Neural progenitor cell (in vitro differentiated cells): ENCODE measurements at regions not wholly inside any gene's neighbourhood (a gene's known extent, or its start where the extent isn't known, plus 50 kb on each side); places are given as distances from the start of the nearest gene placed in this dataset.

ENCODE experiments used
- CTCF ChIP-seq: fragments of 200-600 bp; sonication (generic); IDR thresholded peaks from 2 replicates; pipeline ENCODE4 v1.5.1; 2017; ENCODE audit warnings: antibody characterized with exemption, mild to moderate bottlenecking
- EZH2 ChIP-seq: fragments of 200-600 bp; sonication (generic); IDR thresholded peaks from 2 replicates; pipeline ENCODE4 v1.6.1; 2017; ENCODE audit warnings: antibody characterized with exemption, mild to moderate bottlenecking, moderate library complexity

DNA sequence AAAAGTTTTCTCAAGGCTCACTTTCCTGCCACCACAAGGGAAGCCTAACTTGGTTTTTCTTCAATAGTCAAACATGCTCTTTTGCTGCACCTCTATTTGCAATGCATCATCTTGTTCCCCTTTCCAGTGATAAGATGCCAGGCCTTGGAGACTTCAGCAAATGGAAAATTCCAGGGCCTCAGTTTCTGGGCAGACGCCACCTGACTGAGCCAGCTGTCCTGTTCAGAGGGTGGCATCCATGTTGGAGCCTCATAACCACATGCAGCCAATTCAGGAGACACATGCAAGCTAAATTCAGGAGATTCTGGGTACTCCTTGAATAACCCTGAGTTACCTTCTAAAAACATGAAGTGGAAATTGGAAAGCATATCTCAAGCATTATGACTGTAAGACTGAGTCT, 51.8 kb upstream of the ADRA1D start:
- TF ChIP-seq CTCF (no peak), EZH2 (no peak)
